ENCODE measurements at regions not wholly inside any gene's neighbourhood (a gene's known extent, or its start where the extent isn't known, plus 50 kb on each side); places are given as distances from the start of the nearest gene placed in this dataset.

DNA sequence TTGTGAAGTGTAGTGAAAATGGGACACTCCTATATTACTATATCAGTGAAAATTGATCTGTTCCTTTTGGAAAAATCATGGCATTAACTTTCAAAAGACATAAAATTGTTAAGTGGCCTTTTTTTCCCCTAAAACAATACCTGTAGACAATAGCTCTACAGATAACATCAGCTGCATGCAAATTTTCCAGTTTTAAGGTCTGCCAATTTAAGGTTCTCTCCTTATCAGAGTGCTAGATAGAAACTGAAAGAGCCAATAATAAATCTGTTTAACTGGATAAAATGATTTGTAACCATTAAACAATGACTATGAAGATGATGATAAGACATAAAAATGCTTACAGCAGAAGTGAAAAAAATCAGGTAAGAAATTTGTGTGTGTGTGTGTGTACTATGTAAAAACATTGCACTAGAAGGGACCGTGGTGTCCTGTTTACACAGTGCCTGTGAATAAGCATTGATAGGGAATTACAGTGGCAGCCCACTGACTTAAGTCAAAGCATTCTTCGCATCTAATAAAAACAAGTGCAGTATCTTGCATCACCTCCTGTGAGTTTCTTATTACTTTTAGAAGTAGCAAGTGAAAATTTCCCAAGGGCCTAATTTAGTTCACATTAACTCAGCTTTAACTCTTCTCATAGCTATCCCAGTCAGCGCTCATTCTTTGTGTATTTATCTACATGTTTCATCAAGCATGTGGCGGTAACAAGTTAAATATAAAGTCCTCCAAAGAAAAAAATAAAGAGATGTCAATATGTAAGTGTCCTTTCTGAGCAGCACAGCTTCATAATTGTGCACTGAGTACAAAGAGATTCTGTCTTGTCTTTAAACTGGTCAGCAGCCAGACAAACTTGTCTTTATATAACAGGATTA, 261.9 kb downstream of the ARL4A start:
- TF ChIP-seq, protein P1, sequence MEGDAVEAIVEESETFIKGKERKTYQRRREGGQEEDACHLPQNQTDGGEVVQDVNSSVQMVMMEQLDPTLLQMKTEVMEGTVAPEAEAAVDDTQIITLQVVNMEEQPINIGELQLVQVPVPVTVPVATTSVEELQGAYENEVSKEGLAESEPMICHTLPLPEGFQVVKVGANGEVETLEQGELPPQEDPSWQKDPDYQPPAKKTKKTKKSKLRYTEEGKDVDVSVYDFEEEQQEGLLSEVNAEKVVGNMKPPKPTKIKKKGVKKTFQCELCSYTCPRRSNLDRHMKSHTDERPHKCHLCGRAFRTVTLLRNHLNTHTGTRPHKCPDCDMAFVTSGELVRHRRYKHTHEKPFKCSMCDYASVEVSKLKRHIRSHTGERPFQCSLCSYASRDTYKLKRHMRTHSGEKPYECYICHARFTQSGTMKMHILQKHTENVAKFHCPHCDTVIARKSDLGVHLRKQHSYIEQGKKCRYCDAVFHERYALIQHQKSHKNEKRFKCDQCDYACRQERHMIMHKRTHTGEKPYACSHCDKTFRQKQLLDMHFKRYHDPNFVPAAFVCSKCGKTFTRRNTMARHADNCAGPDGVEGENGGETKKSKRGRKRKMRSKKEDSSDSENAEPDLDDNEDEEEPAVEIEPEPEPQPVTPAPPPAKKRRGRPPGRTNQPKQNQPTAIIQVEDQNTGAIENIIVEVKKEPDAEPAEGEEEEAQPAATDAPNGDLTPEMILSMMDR (IDR thresholded peaks at IDR 0.05; ENCODE audit: low read depth, low read length): no peak
- TF ChIP-seq EZH2phosphoT487 (IDR thresholded peaks at IDR 0.05; ENCODE audit: low read depth): no peak

Measured in OCI-LY3 (cell line).